Endothelial cell of hepatic sinusoid (primary cell): ENCODE measurements at regions not wholly inside any gene's neighbourhood (a gene's known extent, or its start where the extent isn't known, plus 50 kb on each side); places are given as distances from the start of the nearest gene placed in this dataset.

Source experiments
- in situ Hi-C: cut with HindIII; loops from 2 replicates; pipeline ENCODE4 v1.10.0; 2017; ENCODE audit warnings: low sequenced_read_pairs

- in situ Hi-C loops, result no loop called here
Measured at GRCh38 chrX:13479452-13479813, 90.0 kb upstream of the EGFL6 start.

- in situ Hi-C loops, result no loop called here
Measured at GRCh38 chrX:13478740-13479451, 90.5 kb upstream of the EGFL6 start.

GRCh38 chrX:13476384-13476783, 93.0 kb upstream of the EGFL6 start:
- in situ Hi-C loops, result no loop called here

GRCh38 chrX:13474164-13474516, 95.3 kb upstream of the EGFL6 start:
- in situ Hi-C loops, result no loop called here

- in situ Hi-C loops, result no loop called here
Measured at GRCh38 chrX:13473442-13474163, 95.8 kb upstream of the EGFL6 start.

- in situ Hi-C loops, result no loop called here
Measured at GRCh38 chrX:13472975-13473374, 96.4 kb upstream of the EGFL6 start.

GRCh38 chrX:13471269-13471668, 98.1 kb upstream of the EGFL6 start:
- in situ Hi-C loops, result no loop called here

GRCh38 chrX:13470685-13470977, 98.8 kb upstream of the EGFL6 start:
- in situ Hi-C loops, result no loop called here

- in situ Hi-C loops, result no loop called here
Measured at GRCh38 chrX:13469963-13470684, 99.3 kb upstream of the EGFL6 start.

- in situ Hi-C loops, result no loop called here
Measured at GRCh38 chrX:13468096-13468495, 101.3 kb upstream of the EGFL6 start.

GRCh38 chrX:13467243-13467642, 102.2 kb upstream of the EGFL6 start:
- in situ Hi-C loops, result no loop called here

- in situ Hi-C loops, result no loop called here
Measured at GRCh38 chrX:13464599-13465275, 104.7 kb upstream of the EGFL6 start.

GRCh38 chrX:13463608-13464007, 105.8 kb upstream of the EGFL6 start:
- in situ Hi-C loops, result no loop called here

- in situ Hi-C loops, result no loop called here
Measured at GRCh38 chrX:13452283-13452682, 117.1 kb upstream of the EGFL6 start.

GRCh38 chrX:13449441-13449840, 120.0 kb upstream of the EGFL6 start:
- in situ Hi-C loops, result loop anchor here (10.0 kb wide), 1 partner anchor 165 kb away; no protein-coding TSS in a partner anchor

GRCh38 chrX:13448941-13449340, 120.5 kb upstream of the EGFL6 start:
- in situ Hi-C loops, result loop anchor here (10.0 kb wide), 1 partner anchor 164 kb away; no protein-coding TSS in a partner anchor

- in situ Hi-C loops, result loop anchor here (10.0 kb wide), 1 partner anchor 157 kb away; no protein-coding TSS in a partner anchor
Measured at GRCh38 chrX:13441608-13442007, 121.8 kb upstream of the ATXN3L start.

GRCh38 chrX:13440176-13440575, 120.3 kb upstream of the ATXN3L start:
- in situ Hi-C loops, result loop anchor here (10.0 kb wide), 1 partner anchor 155 kb away; no protein-coding TSS in a partner anchor

GRCh38 chrX:13433298-13433605, 113.4 kb upstream of the ATXN3L start:
- in situ Hi-C loops, result no loop called here

GRCh38 chrX:13432414-13433297, 112.8 kb upstream of the ATXN3L start:
- in situ Hi-C loops, result no loop called here
